Ishikawa (cell line): ENCODE measurements at regions not wholly inside any gene's neighbourhood (a gene's known extent, or its start where the extent isn't known, plus 50 kb on each side); places are given as distances from the start of the nearest gene placed in this dataset.

Experiments used
- CEBPB ChIP-seq: IDR thresholded peaks from 2 replicates; pipeline ENCODE4 v1.6.1; 2012
- EGR1 ChIP-seq: IDR thresholded peaks from 2 replicates; pipeline ENCODE4 v1.6.1; 2012
- EP300 ChIP-seq: IDR thresholded peaks from 2 replicates; pipeline ENCODE4 v1.6.1; 2012; ENCODE audit warnings: borderline replicate concordance
- FOXM1 ChIP-seq: IDR thresholded peaks from 2 replicates; pipeline ENCODE4 v1.6.1; 2012; ENCODE audit warnings: low read depth, borderline replicate concordance
- NFIC ChIP-seq: IDR thresholded peaks from 2 replicates; pipeline ENCODE4 v1.6.1; 2012
- RAD21 ChIP-seq: IDR thresholded peaks from 2 replicates; pipeline ENCODE4 v1.6.1; 2012; ENCODE audit warnings: low read depth
- TAF1 ChIP-seq: IDR thresholded peaks from 2 replicates; pipeline ENCODE4 v1.6.1; 2012; ENCODE audit warnings: low read depth, mild to moderate bottlenecking
- TCF12 ChIP-seq: IDR thresholded peaks from 2 replicates; pipeline ENCODE4 v1.6.1; 2012; ENCODE audit warnings: low read depth
- TEAD4 ChIP-seq: IDR thresholded peaks from 2 replicates; pipeline ENCODE4 v1.6.1; 2012
- YY1 ChIP-seq: IDR thresholded peaks from 2 replicates; pipeline ENCODE4 v1.6.1; 2012; ENCODE audit warnings: low read depth
- ZBTB7A ChIP-seq: IDR thresholded peaks from 2 replicates; pipeline ENCODE4 v1.6.1; 2012; ENCODE audit warnings: low read depth
- TF ChIP-seq, protein P1 (sequence below): IDR thresholded peaks from 2 replicates; pipeline ENCODE4 v1.6.1; 2012; ENCODE audit warnings: low read depth, mild to moderate bottlenecking
- TF ChIP-seq, protein P2 (sequence below): IDR thresholded peaks from 2 replicates; pipeline ENCODE4 v1.6.1; 2012
- TF ChIP-seq, protein P3 (sequence below): IDR thresholded peaks from 2 replicates; pipeline ENCODE4 v1.6.1; 2012

DNA sequence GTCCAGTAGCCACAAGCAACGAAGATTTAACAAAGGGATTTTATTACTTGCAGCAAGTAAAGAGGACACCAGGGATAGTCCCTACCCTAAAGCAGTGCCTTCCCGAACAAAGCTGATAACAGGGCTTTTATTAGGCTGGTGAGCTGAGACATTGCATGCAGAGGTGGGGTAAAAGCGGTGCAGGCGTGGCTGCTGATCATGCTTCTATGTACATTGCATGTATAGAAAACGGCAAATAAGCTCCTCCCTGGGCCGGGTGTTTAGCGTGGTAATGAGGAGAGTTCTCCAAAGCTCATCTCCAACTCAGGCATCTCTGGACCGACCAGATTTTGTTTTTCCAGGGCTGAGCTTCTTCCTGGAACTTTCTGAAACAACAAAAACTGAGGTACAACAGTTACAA lies 83.5 kb upstream of the CDH4 start:
- TF ChIP-seq CEBPB (no peak), ZBTB7A (no peak), EGR1 (no peak), RAD21 (no peak), YY1 (no peak), EP300 (no peak), FOXM1 (no peak), TCF12 (no peak), TEAD4 (no peak), TAF1 (no peak), NFIC (no peak)
- TF ChIP-seq, protein P1, sequence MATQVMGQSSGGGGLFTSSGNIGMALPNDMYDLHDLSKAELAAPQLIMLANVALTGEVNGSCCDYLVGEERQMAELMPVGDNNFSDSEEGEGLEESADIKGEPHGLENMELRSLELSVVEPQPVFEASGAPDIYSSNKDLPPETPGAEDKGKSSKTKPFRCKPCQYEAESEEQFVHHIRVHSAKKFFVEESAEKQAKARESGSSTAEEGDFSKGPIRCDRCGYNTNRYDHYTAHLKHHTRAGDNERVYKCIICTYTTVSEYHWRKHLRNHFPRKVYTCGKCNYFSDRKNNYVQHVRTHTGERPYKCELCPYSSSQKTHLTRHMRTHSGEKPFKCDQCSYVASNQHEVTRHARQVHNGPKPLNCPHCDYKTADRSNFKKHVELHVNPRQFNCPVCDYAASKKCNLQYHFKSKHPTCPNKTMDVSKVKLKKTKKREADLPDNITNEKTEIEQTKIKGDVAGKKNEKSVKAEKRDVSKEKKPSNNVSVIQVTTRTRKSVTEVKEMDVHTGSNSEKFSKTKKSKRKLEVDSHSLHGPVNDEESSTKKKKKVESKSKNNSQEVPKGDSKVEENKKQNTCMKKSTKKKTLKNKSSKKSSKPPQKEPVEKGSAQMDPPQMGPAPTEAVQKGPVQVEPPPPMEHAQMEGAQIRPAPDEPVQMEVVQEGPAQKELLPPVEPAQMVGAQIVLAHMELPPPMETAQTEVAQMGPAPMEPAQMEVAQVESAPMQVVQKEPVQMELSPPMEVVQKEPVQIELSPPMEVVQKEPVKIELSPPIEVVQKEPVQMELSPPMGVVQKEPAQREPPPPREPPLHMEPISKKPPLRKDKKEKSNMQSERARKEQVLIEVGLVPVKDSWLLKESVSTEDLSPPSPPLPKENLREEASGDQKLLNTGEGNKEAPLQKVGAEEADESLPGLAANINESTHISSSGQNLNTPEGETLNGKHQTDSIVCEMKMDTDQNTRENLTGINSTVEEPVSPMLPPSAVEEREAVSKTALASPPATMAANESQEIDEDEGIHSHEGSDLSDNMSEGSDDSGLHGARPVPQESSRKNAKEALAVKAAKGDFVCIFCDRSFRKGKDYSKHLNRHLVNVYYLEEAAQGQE: no peak
- TF ChIP-seq, protein P2, sequence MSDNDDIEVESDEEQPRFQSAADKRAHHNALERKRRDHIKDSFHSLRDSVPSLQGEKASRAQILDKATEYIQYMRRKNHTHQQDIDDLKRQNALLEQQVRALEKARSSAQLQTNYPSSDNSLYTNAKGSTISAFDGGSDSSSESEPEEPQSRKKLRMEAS: no peak
- TF ChIP-seq, protein P3, sequence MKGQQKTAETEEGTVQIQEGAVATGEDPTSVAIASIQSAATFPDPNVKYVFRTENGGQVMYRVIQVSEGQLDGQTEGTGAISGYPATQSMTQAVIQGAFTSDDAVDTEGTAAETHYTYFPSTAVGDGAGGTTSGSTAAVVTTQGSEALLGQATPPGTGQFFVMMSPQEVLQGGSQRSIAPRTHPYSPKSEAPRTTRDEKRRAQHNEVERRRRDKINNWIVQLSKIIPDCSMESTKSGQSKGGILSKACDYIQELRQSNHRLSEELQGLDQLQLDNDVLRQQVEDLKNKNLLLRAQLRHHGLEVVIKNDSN: no peak
